Large intestine (tissue), 3 donors: ENCODE measurements at regions not wholly inside any gene's neighbourhood (a gene's known extent, or its start where the extent isn't known, plus 50 kb on each side); places are given as distances from the start of the nearest gene placed in this dataset.

ENCODE experiments used
- DNase-seq, 2 donors: peaks; one replicate each; pipeline versions ENCODE4 v3.0.0 to v3.0.0-alpha.2; 2013
- H3K27ac ChIP-seq: one replicate; pipeline ENCODE4 v1.5.1; 2013; ENCODE audit warnings: low read length
- H3K27me3 ChIP-seq: 2 replicates; pipeline ENCODE4 v1.6.1; 2013; ENCODE audit warnings: low read length; ENCODE audit not compliant: control insufficient read depth, insufficient read depth
- H3K36me3 ChIP-seq: 2 replicates; pipeline ENCODE4 v1.6.1; 2013; ENCODE audit warnings: low read length; ENCODE audit not compliant: control insufficient read depth, insufficient read depth
- H3K4me1 ChIP-seq: one replicate; pipeline ENCODE4 v1.6.1; 2013; ENCODE audit warnings: low read length; ENCODE audit not compliant: control insufficient read depth, insufficient read depth
- H3K4me3 ChIP-seq: one replicate; pipeline ENCODE4 v1.5.1; 2013; ENCODE audit warnings: low read length
- H3K9me3 ChIP-seq: one replicate; pipeline ENCODE4 v1.6.1; 2013; ENCODE audit warnings: mild to moderate bottlenecking, low read depth, low read length, moderate library complexity; ENCODE audit not compliant: control insufficient read depth
- WGBS: methylation state at CpG from one replicate; pipeline ENCODE4 v1.1.5; 2013; ENCODE audit warnings: low lambda C conversion rate; ENCODE audit not compliant: insufficient coverage; 5-methylcytosine and 5-hydroxymethylcytosine counted together

DNA sequence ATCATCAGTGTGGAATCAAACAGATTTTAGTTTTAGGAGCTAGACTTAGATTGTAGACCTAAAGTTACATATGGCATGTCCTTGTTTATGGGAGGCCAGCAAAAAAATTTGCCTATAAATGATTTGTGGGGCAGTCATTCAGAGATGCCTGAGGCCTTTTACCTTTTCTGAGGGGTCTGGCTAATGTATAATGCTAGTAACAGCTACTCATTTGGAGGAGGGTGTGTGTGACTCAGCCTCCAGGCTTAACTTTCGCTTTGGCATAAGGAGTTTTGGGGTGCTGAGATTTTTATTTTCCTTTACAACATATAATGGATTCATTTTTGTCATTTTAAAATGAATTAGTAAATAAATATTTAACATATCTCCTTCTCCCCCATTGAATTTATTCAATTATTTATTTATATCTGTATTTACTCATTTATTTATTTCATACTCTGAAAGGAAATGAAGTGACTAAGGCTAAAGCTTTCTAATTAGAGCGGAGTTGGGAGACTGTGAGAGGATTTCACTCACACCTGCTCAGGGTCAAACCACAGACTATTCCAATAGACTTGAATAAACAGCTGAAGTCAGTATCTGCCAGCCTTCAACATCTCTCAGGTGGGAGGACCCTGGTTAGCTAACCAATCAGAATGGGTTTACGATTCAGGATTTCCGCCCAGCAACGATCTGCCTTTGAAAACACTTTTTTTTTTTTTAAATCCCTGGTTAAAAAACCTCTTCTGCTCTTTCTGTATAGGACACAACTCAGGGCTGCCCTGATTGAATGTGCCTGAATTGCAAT, 487.5 kb upstream of the SGCD start:
- no peaks in the 10 kb centered on the region for H3K9me3 ChIP-seq
- 82% methylated on average over 5 of the region's 5 CpGs for WGBS

DNA sequence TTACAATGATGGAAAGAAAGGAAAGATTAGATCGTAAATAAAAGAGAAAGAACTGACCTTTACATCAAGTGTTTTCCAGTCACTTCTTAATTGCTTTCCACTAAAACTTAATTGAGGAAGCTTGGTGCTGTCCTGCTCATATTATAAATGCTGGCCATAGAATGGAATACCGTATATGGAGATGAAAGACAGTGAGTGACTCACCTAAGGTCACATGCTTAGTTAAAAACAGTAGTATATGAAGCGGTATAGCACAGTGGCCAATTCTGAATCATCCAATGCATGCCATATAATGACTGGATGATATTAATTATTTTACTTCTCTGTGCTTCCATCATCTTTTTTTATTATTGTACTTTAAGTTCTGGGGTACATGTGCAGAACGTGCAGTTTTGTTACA, 482.4 kb upstream of the SGCD start:
- no peaks in the 10 kb centered on the region for H3K9me3 ChIP-seq
- H3K36me3 ChIP-seq: no peaks in the 10 kb centered on the region
- 100% methylated on average over 2 of the region's 4 CpGs for WGBS
- no peaks in the 10 kb centered on the region for H3K27me3 ChIP-seq
- H3K4me1 ChIP-seq: no peaks in the 10 kb centered on the region
- no peak overlapping the region for H3K4me3 ChIP-seq
- H3K27ac ChIP-seq: no peak overlapping the region
- DNase-seq: no peak

More for the DNA sequence above, 487.5 kb upstream of the SGCD start:
- no peak overlapping the region for H3K4me3 ChIP-seq
- H3K36me3 ChIP-seq: no peaks in the 10 kb centered on the region
- H3K4me1 ChIP-seq: no peaks in the 10 kb centered on the region
- H3K27ac ChIP-seq: no peak overlapping the region
- no peak for DNase-seq
- no peaks in the 10 kb centered on the region for H3K27me3 ChIP-seq

DNA sequence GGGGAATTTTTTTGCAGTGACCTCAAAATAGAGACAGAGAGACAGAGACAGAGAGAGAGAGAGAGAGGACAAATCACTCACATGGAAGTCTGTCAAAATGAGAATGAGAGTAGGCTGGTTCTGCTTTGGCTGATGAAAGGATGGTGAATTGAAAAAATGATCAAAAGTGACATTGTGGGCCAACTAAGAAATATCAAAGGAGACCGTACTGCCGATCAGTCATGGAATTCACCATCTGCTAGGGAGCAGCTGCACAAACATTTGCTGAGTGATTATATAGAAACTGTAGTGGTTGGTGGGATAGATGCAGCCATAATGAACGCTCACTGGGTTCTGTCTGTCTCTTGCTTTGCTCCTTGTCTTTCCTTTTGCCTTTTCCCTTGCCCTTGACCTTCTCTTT, 476.6 kb upstream of the SGCD start:
- H3K9me3 ChIP-seq: no peaks in the 10 kb centered on the region
- DNase-seq: no peak
- H3K4me1 ChIP-seq: no peaks in the 10 kb centered on the region
- no peak overlapping the region for H3K4me3 ChIP-seq
- no peaks in the 10 kb centered on the region for H3K36me3 ChIP-seq
- H3K27ac ChIP-seq: no peak overlapping the region
- no CpG with 5 or more reads among the region's 3 CpGs for WGBS
- H3K27me3 ChIP-seq: no peaks in the 10 kb centered on the region

DNA sequence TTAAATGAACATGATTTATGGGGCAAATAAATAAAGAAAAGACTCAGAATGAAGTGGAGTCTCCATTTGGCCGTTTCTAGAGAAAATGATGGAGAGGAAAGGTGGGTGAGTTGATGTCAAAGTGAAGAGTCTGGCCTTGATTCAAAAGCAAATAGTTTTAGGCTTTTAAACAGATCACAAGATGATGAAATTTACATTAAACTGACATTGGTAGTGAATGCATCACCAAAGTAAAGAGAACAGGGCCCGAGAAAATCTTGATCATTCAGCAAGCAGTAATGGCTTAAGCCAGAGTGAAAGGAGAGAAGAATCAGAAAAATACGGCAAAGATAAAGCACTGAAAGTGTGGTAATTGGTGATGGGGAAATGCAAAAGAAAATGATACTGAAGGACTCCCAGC, 460.0 kb upstream of the SGCD start:
- H3K27ac ChIP-seq: no peak overlapping the region
- no peak overlapping the region for H3K4me3 ChIP-seq
- no peak for DNase-seq
- no peaks in the 10 kb centered on the region for H3K4me1 ChIP-seq
- H3K9me3 ChIP-seq: no peaks in the 10 kb centered on the region
- WGBS: 92% methylated on average over 2 of the region's 3 CpGs
- H3K27me3 ChIP-seq: no peaks in the 10 kb centered on the region
- H3K36me3 ChIP-seq: no peaks in the 10 kb centered on the region

DNA sequence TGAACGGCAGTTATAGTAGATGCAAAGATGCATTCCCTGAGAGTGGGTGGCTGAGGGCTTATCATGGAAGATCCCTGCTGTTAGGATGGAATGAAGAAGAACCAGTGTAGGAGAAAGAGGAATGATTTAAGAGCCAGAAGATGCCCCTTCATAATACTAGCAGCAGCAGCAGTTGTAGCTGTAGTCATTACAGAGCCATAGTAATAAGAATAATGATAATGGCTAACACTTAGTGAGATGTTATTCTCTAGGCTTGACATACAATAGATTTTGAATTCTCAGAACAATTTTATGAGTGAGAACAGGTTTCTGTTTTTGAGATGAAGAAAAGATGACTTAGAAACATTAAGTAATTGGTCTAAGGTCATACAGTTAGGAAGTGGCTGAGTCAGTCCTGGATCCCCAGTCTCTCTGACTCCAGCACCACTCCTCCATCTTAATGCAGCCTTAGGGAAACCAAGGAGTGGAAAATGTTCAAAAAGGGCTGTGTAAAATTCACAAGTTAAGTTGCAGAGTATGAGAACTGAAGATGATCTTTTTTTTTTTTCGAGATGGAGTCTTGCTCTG, 459.4 kb upstream of the SGCD start:
- no peaks in the 10 kb centered on the region for H3K9me3 ChIP-seq
- no peaks in the 10 kb centered on the region for H3K27me3 ChIP-seq
- H3K4me1 ChIP-seq: no peaks in the 10 kb centered on the region
- no peak overlapping the region for H3K27ac ChIP-seq
- no peak overlapping the region for H3K4me3 ChIP-seq
- no peaks in the 10 kb centered on the region for H3K36me3 ChIP-seq
- no CpG with 5 or more reads among the region's 2 CpGs for WGBS
- no peak for DNase-seq

DNA sequence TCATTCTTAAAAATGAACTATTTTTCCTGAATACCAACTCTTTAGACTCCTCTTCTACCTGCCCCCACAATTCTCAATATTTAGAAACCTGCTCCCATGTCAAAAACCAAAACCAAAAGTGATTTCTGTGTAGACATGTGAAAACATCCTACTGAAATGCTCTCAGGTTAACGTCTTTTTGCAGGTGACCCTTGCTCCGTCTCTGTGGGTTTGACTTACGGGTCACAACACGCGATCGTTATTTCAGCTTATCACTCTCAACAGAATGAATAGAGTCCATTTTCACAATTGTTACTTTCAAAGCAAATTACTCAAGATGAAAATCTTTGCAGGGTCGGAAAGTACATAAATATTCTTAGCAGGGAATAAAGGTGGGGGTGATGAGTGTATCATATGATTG, 456.3 kb upstream of the SGCD start:
- H3K4me3 ChIP-seq: no peak overlapping the region
- H3K27ac ChIP-seq: no peak overlapping the region
- no peaks in the 10 kb centered on the region for H3K36me3 ChIP-seq
- H3K9me3 ChIP-seq: no peaks in the 10 kb centered on the region
- no peaks in the 10 kb centered on the region for H3K4me1 ChIP-seq
- H3K27me3 ChIP-seq: no peaks in the 10 kb centered on the region
- 40% methylated on average over 1 of the region's 7 CpGs for WGBS
- no peak for DNase-seq

DNA sequence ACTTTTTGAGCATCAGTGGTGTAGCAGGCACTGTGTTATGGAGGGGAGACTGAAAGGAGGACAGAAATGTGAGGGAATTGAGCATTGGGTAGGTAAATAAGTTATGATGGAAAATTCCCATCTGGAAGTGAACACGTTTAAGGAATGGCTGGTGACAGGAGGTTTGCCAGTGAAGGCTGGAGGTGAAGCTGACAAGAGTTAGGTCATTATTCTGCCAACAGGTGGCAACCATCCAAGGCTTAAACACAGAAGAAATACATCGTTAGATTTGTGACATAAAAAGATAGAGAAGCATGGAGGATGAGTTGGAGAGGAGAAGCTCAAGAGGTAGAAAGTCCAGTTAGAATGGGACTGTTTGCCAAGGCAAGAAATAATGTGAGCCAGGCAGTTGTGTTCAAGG, 455.3 kb upstream of the SGCD start:
- H3K27me3 ChIP-seq: no peaks in the 10 kb centered on the region
- no peaks in the 10 kb centered on the region for H3K36me3 ChIP-seq
- no peak overlapping the region for H3K4me3 ChIP-seq
- no peaks in the 10 kb centered on the region for H3K4me1 ChIP-seq
- DNase-seq: no peak
- WGBS: 90% methylated on average over 2 of the region's 2 CpGs
- no peak overlapping the region for H3K27ac ChIP-seq
- no peaks in the 10 kb centered on the region for H3K9me3 ChIP-seq

DNA sequence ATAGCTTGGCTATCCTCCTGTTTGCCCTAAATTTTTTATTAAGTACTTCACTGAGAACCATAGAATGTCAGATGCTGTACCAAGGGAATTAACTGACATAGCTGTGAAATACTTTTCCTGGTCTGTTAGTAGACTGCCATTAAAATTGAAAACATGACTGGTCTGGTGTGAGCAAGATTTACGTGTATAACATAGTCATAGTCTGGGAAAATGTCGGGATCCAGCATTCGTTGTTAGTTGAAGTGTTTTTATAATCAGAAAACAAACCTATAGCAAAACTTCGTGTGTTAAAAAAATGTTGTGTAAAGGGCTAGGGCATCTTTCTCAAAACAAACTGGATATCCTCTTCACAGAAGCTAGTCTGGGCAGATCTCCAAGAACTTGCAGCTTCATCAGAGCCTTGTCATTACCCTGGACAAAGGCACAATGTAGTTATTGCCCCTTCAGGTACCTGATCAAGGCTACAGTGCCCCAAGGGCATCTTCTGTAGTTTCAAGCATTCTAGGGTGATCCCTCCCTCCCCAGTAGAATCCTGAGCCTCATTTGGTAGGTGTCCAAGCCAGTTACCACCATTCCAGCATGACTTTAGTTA, 454.2 kb upstream of the SGCD start:
- no peak overlapping the region for H3K27ac ChIP-seq
- 100% methylated on average over 3 of the region's 4 CpGs for WGBS
- no peaks in the 10 kb centered on the region for H3K4me1 ChIP-seq
- no peak for DNase-seq
- no peaks in the 10 kb centered on the region for H3K27me3 ChIP-seq
- H3K9me3 ChIP-seq: no peaks in the 10 kb centered on the region
- no peaks in the 10 kb centered on the region for H3K36me3 ChIP-seq
- H3K4me3 ChIP-seq: no peak overlapping the region

DNA sequence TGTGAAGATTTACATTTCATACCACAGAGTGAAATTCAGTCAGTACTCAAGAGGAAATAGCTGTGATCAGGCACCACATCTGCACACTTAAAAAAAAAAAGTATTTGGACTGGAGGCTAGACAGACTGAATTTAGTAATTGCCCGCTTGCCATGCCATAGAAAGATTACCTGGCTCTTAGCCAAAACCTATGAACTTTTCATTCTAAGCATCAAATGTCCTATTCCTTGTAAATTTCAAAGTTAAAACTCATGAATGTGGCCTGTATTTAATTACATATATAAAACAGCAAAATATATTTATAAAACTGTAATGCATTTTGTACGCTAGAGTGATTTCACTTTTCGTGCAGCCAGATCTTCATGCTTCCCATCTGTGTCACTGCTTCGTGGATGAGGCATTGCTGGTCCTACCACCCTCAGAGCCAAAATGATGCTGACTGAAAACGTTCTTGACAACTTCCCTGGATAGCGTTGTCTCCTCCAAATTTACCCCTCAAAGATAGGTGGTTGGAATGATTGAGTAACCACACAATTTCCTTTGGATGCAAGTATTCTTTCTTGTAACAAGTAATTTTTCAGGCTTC, 447.9 kb upstream of the SGCD start:
- WGBS: 83% methylated on average over 1 of the region's 6 CpGs
- Histone ChIP-seq H3K27ac (no peak overlapping the region), H3K4me1 (no peaks in the 10 kb centered on the region), H3K4me3 (no peak overlapping the region), H3K9me3 (no peaks in the 10 kb centered on the region), H3K27me3 (no peaks in the 10 kb centered on the region), H3K36me3 (no peaks in the 10 kb centered on the region)
- DNase-seq: no peak

DNA sequence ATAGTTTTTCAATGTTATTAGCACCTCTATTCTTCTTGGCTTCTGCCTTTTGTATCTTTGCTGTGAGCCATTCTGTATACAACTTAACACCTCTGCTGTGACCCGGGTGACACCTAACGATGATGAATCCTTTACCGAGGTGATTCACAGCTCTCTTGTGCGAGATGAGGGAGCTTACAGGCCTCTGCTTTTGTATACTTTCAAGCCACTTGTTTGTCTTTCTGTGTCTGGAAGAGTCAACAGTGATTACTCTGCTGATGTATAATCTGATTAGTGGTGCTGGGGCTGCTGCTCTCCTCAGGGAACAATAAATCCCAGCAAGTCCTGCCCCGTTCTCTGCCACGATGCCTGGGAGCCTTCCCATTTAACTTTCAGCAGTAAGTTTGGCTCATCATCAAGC, 442.9 kb upstream of the SGCD start:
- H3K27me3 ChIP-seq: no peaks in the 10 kb centered on the region
- WGBS: 0% methylated on average over 1 of the region's 6 CpGs
- no peak overlapping the region for H3K4me3 ChIP-seq
- no peak overlapping the region for H3K27ac ChIP-seq
- no peaks in the 10 kb centered on the region for H3K36me3 ChIP-seq
- H3K4me1 ChIP-seq: no peaks in the 10 kb centered on the region
- no peaks in the 10 kb centered on the region for H3K9me3 ChIP-seq
- peak in 1 of 2 donors; percentile 1 for DNase-seq
